Fibroblast of the conjunctiva (primary cell): ENCODE measurements at regions not wholly inside any gene's neighbourhood (a gene's known extent, or its start where the extent isn't known, plus 50 kb on each side); places are given as distances from the start of the nearest gene placed in this dataset.
A peak's percentile ranks its signal among the peaks of the same experiment; 100 is the strongest.

Experiments used
- DNase-seq: peaks from one replicate; pipeline ENCODE4 v3.0.0-alpha.2; 2010; ENCODE audit warnings: low read depth

- DNase-seq: no peak
Observed at GRCh38 chr9:84129529-84129928, 148.9 kb downstream of the RMI1 start.

- no peak for DNase-seq
Observed at GRCh38 chr9:84136119-84136868, 155.7 kb downstream of the RMI1 start.

GRCh38 chr9:84137968-84138367, 157.4 kb downstream of the RMI1 start:
- no peak for DNase-seq

GRCh38 chr9:84138541-84138940, 157.9 kb downstream of the RMI1 start:
- DNase-seq: no peak

GRCh38 chr9:84139296-84140070, 158.9 kb downstream of the RMI1 start:
- peak; percentile 51 for DNase-seq

- no peak for DNase-seq
Observed at GRCh38 chr9:84140535-84141101, 160.0 kb downstream of the RMI1 start.

GRCh38 chr9:84141741-84142370, 161.3 kb downstream of the RMI1 start:
- DNase-seq: no peak

- DNase-seq: no peak
Observed at GRCh38 chr9:84145031-84145430, 164.4 kb downstream of the RMI1 start.

GRCh38 chr9:84145780-84146179, 165.2 kb downstream of the RMI1 start:
- DNase-seq: no peak

- DNase-seq: no peak
Observed at GRCh38 chr9:84146893-84147710, 166.5 kb downstream of the RMI1 start.

GRCh38 chr9:84151236-84151635, 170.6 kb downstream of the RMI1 start:
- no peak for DNase-seq

- DNase-seq: no peak
Observed at GRCh38 chr9:84151640-84152039, 171.0 kb downstream of the RMI1 start.

GRCh38 chr9:84152204-84152603, 171.6 kb downstream of the RMI1 start:
- no peak for DNase-seq

- no peak for DNase-seq
Observed at GRCh38 chr9:84153885-84154284, 173.3 kb downstream of the RMI1 start.

GRCh38 chr9:84154320-84154719, 173.7 kb downstream of the RMI1 start:
- DNase-seq: no peak

GRCh38 chr9:84163052-84163650, 177.4 kb downstream of the SLC28A3 start:
- no peak for DNase-seq

- no peak for DNase-seq
Observed at GRCh38 chr9:84166891-84167290, 173.7 kb downstream of the SLC28A3 start.

GRCh38 chr9:84169240-84169639, 171.3 kb downstream of the SLC28A3 start:
- DNase-seq: no peak

GRCh38 chr9:84170521-84171141, 169.9 kb downstream of the SLC28A3 start:
- peak; percentile 84 for DNase-seq

- DNase-seq: no peak
Observed at GRCh38 chr9:84173961-84174360, 166.6 kb downstream of the SLC28A3 start.

GRCh38 chr9:84174486-84174885, 166.1 kb downstream of the SLC28A3 start:
- DNase-seq: no peak
